H7 (cell line): ENCODE measurements at regions not wholly inside any gene's neighbourhood (a gene's known extent, or its start where the extent isn't known, plus 50 kb on each side); places are given as distances from the start of the nearest gene placed in this dataset.

Experiments
- DNase-seq: peaks from one replicate; pipeline ENCODE4 v3.0.0; 2012
- H3K27me3 ChIP-seq: 2 replicates; pipeline ENCODE4 v1.6.0; 2011; ENCODE audit warnings: mild to moderate bottlenecking, low read length; ENCODE audit not compliant: control insufficient read depth, insufficient read depth
- H3K36me3 ChIP-seq: replicated peaks from 2 replicates; pipeline ENCODE4 v1.5.1; 2011; ENCODE audit warnings: low read length; ENCODE audit not compliant: control insufficient read depth, insufficient read depth
- H3K4me3 ChIP-seq: 2 replicates; pipeline ENCODE4 v1.5.1; 2011; ENCODE audit warnings: low read depth, mild to moderate bottlenecking, control low read depth, low read length, moderate library complexity; ENCODE audit not compliant: insufficient read depth

GRCh38 chr5:4737868-4738267 is 402.3 kb upstream of the ADAMTS16 start:
- no peak for DNase-seq
- Histone ChIP-seq H3K4me3 (no peak overlapping the region), H3K27me3 (no peaks in the 10 kb centered on the region), H3K36me3 (no peaks in the 10 kb centered on the region)

DNA sequence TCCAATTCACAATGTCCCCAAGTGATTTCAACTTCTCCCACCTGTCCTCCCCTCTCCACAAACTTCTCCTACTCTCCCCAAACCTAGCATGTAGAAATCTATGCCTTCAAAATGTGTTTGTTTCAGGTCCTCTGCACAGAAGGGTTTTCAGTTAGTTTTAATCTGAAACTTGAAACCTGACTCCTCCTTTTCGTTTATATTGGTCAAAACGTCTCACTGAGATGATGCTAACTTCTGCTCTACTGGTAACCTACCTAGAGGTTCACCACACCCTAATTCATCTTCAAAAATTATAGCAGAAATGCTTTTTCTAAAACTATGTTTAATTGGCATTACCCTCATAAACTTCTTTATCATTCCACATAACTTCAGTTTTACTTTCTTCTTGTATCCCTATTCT is 401.8 kb upstream of the ADAMTS16 start:
- Histone ChIP-seq H3K36me3 (no peaks in the 10 kb centered on the region), H3K4me3 (no peak overlapping the region), H3K27me3 (no peaks in the 10 kb centered on the region)
- DNase-seq, result no peak

GRCh38 chr5:4740156-4740555 is 400.0 kb upstream of the ADAMTS16 start:
- Histone ChIP-seq H3K4me3 (no peak overlapping the region), H3K27me3 (no peaks in the 10 kb centered on the region), H3K36me3 (no peaks in the 10 kb centered on the region)
- DNase-seq, result no peak

- no peak for DNase-seq
- H3K27me3 ChIP-seq, result no peaks in the 10 kb centered on the region
- H3K36me3 ChIP-seq, result no peaks in the 10 kb centered on the region
- no peak overlapping the region for H3K4me3 ChIP-seq
Observed at GRCh38 chr5:4758550-4758949, 381.6 kb upstream of the ADAMTS16 start.

DNA sequence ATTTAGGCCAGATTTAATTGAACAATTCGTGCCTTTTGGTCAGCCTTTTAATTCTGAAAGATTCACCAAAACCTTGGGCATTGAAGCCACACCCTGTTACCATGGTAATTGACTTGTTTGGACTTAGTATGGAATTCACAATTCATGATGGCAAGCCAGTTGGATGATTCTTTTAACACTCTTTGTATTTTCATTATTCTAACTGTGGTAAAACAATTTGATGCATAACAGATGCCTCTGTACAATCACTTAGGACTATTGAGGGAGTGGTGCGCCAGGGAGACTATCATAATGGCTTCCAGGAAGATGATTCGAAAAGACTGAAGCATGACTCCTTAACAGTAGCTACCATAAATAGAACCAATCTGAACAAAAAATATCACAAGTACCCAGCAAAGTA is 381.1 kb upstream of the ADAMTS16 start:
- DNase-seq, result no peak
- Histone ChIP-seq H3K4me3 (no peak overlapping the region), H3K36me3 (no peaks in the 10 kb centered on the region), H3K27me3 (no peaks in the 10 kb centered on the region)

GRCh38 chr5:4762316-4762715 is 377.8 kb upstream of the ADAMTS16 start:
- no peak overlapping the region for H3K4me3 ChIP-seq
- H3K27me3 ChIP-seq, result no peaks in the 10 kb centered on the region
- no peaks in the 10 kb centered on the region for H3K36me3 ChIP-seq
- no peak for DNase-seq

DNA sequence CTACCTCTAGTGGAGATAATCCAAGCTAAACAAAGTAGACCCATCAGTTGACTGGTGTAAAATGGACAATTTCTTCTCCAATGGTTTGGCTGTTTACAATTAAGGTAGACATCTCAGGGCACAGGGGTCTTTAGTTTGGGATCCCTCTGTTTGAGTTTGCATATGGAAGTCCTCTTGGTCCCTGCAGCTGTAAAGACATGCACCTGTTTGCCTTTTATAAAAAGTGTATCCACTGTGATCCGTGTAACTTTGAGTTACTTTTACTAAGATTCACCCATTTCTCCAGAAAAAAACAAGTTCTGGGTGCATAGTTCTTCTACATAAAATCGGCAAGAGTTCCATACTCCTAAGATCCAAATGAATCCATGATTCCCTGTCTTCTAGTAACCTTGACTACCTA is 374.7 kb upstream of the ADAMTS16 start:
- Histone ChIP-seq H3K4me3 (no peak overlapping the region), H3K27me3 (no peaks in the 10 kb centered on the region), H3K36me3 (no peaks in the 10 kb centered on the region)
- DNase-seq, result no peak

DNA sequence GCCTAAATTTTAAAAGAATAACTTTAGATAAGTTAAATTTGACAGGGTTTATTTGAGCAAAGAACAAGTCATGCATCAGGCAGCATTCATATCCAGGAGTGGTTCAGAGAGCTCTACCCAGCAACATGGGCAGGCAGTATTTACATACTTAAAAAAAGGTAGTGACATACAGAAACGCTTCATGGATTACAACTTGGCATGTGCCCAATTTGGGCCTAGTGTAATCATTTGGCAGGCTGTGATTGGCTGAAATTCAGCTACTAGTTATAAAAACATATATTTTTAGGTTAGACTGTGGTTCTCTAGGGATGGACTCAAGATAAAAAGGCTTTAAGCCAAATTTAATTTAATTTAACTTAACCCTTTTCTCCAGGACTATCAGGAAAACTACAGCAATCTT is 374.0 kb upstream of the ADAMTS16 start:
- H3K4me3 ChIP-seq, result no peak overlapping the region
- H3K36me3 ChIP-seq, result no peaks in the 10 kb centered on the region
- H3K27me3 ChIP-seq, result no peaks in the 10 kb centered on the region
- DNase-seq, result no peak

GRCh38 chr5:4772591-4772990 is 367.5 kb upstream of the ADAMTS16 start:
- no peaks in the 10 kb centered on the region for H3K36me3 ChIP-seq
- no peak for DNase-seq
- no peak overlapping the region for H3K4me3 ChIP-seq
- H3K27me3 ChIP-seq, result no peaks in the 10 kb centered on the region

DNA sequence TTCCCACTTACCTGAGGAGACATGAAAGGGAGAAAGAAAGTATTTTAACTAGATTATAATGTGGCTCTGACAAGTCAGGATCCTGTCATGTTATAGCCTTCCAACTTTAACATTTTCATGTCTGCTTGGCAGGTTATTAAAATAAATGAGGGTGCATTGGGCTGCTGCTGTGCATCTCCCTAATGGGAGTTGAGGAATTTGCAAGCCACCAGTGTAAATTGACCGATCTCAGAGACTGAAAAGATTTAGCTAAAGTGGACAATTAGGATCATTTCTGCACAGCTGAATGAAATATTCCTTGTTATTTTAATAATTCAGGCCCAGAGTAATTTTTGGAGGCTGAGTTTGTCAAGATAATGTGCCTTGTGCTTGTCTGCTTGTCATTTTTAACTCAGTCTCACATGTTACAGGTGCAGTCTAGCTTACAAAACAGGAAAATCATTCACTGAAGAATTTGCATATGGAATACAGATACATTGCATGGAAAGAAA is 366.3 kb upstream of the ADAMTS16 start:
- no peak for DNase-seq
- Histone ChIP-seq H3K27me3 (no peaks in the 10 kb centered on the region), H3K4me3 (no peak overlapping the region), H3K36me3 (no peaks in the 10 kb centered on the region)

GRCh38 chr5:4777435-4777834 is 362.7 kb upstream of the ADAMTS16 start:
- Histone ChIP-seq H3K27me3 (no peaks in the 10 kb centered on the region), H3K4me3 (no peak overlapping the region), H3K36me3 (no peaks in the 10 kb centered on the region)
- no peak for DNase-seq

DNA sequence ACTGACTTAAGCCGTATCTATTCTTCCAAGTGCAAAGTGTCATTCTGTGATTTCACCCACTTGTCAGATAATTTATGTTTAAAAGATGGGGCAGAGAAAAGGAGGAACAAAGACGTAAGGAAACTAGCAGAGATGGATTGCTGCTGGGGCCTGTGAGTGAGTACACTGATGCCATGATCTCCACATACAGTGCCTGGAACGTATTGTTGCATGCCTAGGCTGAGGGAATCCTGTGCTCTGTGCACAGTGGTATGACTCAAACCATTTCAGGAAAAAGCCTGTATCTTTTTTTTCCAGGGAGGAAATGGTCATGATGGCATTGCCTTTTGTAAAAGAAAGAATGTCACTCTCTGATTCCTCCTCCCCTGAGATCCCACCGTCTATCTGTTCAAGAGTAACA is 359.5 kb upstream of the ADAMTS16 start:
- Histone ChIP-seq H3K27me3 (no peaks in the 10 kb centered on the region), H3K4me3 (no peak overlapping the region), H3K36me3 (no peaks in the 10 kb centered on the region)
- no peak for DNase-seq

- Histone ChIP-seq H3K4me3 (no peak overlapping the region), H3K36me3 (no peaks in the 10 kb centered on the region), H3K27me3 (no peaks in the 10 kb centered on the region)
- no peak for DNase-seq
Observed at GRCh38 chr5:4781299-4781698, 358.8 kb upstream of the ADAMTS16 start.

DNA sequence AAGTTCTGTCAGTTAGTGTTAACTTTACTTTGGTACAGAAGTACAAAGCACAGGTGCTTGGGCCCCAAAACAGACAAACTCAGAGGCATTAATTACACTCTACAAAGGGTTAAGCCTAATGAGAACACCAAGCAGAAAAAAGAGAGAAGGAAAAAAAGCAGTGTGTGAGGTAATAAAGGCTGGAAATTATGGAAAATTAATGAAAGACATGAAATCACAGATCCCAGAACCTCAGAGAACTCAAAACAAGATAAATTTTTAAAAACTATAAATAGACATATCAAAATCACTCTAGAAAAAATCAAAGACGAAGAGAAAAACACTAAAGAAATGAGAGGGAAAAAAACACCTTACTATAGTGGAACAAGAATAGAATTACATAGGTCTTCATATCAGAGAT is 354.2 kb upstream of the ADAMTS16 start:
- no peaks in the 10 kb centered on the region for H3K36me3 ChIP-seq
- H3K27me3 ChIP-seq, result no peaks in the 10 kb centered on the region
- no peak for DNase-seq
- H3K4me3 ChIP-seq, result no peak overlapping the region

GRCh38 chr5:4797445-4797844 is 342.7 kb upstream of the ADAMTS16 start:
- Histone ChIP-seq H3K4me3 (no peak overlapping the region), H3K27me3 (no peaks in the 10 kb centered on the region), H3K36me3 (no peaks in the 10 kb centered on the region)
- DNase-seq, result no peak

- DNase-seq, result no peak
- H3K4me3 ChIP-seq, result no peak overlapping the region
- no peaks in the 10 kb centered on the region for H3K36me3 ChIP-seq
- H3K27me3 ChIP-seq, result no peaks in the 10 kb centered on the region
Observed at GRCh38 chr5:4802044-4802443, 338.1 kb upstream of the ADAMTS16 start.
